RWPE2 (cell line): ENCODE measurements at regions not wholly inside any gene's neighbourhood (a gene's known extent, or its start where the extent isn't known, plus 50 kb on each side); places are given as distances from the start of the nearest gene placed in this dataset.

Source experiments
- ATAC-seq: fragments of 200-7000 bp; cut with Tn5 transposase; 3 replicates; pipeline ENCODE4 v1.9.1; 2021; ENCODE audit warnings: low read depth
- DNase-seq: peaks from one replicate; pipeline ENCODE4 v3.0.0-alpha.2; 2020; ENCODE audit warnings: low spot score
- H3K27ac ChIP-seq: fragments of 450-650 bp; 2 replicates; pipeline ENCODE4 v1.5.1; 2017; ENCODE audit warnings: mild to moderate bottlenecking; ENCODE audit not compliant: poor library complexity, severe bottlenecking
- H3K27me3 ChIP-seq: fragments of 250-450 bp; sonication (Bioruptor Pico); 2 replicates; pipeline ENCODE4 v1.5.1; 2021; ENCODE audit warnings: mild to moderate bottlenecking, moderate library complexity; ENCODE audit not compliant: insufficient read depth, poor library complexity, severe bottlenecking
- H3K36me3 ChIP-seq: fragments of 250-450 bp; sonication (Bioruptor Pico); 2 replicates; pipeline ENCODE4 v1.5.1; 2020; ENCODE audit warnings: low read depth, mild to moderate bottlenecking, moderate library complexity
- H3K4me1 ChIP-seq: fragments of 250-450 bp; sonication (Bioruptor Pico); 2 replicates; pipeline ENCODE4 v1.5.1; 2021; ENCODE audit warnings: mild to moderate bottlenecking, moderate library complexity; ENCODE audit not compliant: insufficient read depth, poor library complexity, severe bottlenecking
- H3K4me3 ChIP-seq: fragments of 250-450 bp; sonication (Bioruptor Pico); 2 replicates; pipeline ENCODE4 v1.5.1; 2021; ENCODE audit warnings: mild to moderate bottlenecking, moderate library complexity; ENCODE audit not compliant: severe bottlenecking
- H3K9me3 ChIP-seq: fragments of 250-450 bp; sonication (Bioruptor Pico); 2 replicates; pipeline ENCODE4 v1.5.1; 2021; ENCODE audit warnings: mild to moderate bottlenecking, moderate library complexity; ENCODE audit not compliant: severe bottlenecking
- CTCF ChIP-seq: fragments of 450-650 bp; IDR thresholded peaks from one replicate; pipeline ENCODE4 v1.5.1; 2017; ENCODE audit warnings: mild to moderate bottlenecking, moderate library complexity; ENCODE audit not compliant: poor library complexity, severe bottlenecking

- TF ChIP-seq CTCF: no peak
- Histone ChIP-seq H3K27me3 (no peaks in the 10 kb centered on the region), H3K9me3 (peaks cover 4% of the 10 kb centered on the region), H3K4me3 (no peak overlapping the region), H3K27ac (no peak overlapping the region), H3K4me1 (no peaks in the 10 kb centered on the region), H3K36me3 (no peaks in the 10 kb centered on the region)
- no peak for ATAC-seq
- DNase-seq: no peak
These were observed 263.2 kb downstream of the OGFRL1 start for GRCh38 chr6:71551798-71552197.

DNA sequence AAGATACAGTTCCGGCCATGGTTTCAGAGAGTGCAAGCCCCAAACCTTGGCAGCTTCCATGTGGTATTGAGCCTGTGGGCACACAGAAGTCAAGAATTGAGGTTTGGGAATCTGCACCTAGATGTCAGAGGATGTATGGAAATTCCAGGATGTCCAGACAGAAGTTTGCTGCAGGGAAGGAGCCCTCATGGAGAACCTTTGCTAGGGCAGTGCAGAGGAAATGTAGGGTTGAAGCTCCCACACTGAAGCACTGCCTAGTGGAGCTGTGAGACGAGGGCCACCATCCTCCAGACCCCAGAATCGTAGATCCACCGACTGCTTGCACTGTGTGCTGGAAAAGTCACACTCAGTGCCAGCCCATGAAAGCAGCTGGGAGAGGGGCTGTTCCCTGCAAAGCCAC, 267.5 kb downstream of the OGFRL1 start:
- no peak for TF ChIP-seq CTCF
- DNase-seq (no peak), ATAC-seq (no peak)
- Histone ChIP-seq H3K27ac (no peak overlapping the region), H3K36me3 (no peaks in the 10 kb centered on the region), H3K4me1 (no peaks in the 10 kb centered on the region), H3K9me3 (peaks cover 4% of the 10 kb centered on the region), H3K4me3 (no peak overlapping the region), H3K27me3 (no peaks in the 10 kb centered on the region)

GRCh38 chr6:71558974-71559373, 270.4 kb downstream of the OGFRL1 start:
- ATAC-seq (no peak), DNase-seq (no peak)
- no peaks in the 10 kb centered on the region for H3K27me3 ChIP-seq
- TF ChIP-seq CTCF: no peak
- H3K4me1 ChIP-seq: no peaks in the 10 kb centered on the region
- H3K36me3 ChIP-seq: no peaks in the 10 kb centered on the region
- peaks cover 4% of the 10 kb centered on the region for H3K9me3 ChIP-seq
- H3K27ac ChIP-seq: no peak overlapping the region
- H3K4me3 ChIP-seq: no peak overlapping the region

DNA sequence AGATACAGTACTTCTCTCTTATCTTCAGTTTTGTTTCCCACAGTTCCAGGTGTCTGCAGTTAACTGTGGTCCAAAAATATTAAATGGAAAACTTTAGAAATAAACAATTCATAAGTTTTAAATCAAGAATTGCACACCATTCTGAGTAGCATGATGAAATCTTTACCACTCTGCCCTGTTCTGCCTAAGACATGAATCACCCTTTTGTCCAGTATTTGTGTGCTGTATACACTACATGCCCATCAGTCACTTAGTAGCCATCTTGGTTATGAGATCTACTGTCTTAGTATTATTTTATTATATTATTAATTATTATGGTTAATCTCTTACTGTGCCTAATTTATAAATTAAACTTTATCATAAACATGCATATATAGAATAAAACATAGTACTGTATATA, 279.0 kb downstream of the OGFRL1 start:
- Histone ChIP-seq H3K4me1 (no peaks in the 10 kb centered on the region), H3K4me3 (no peak overlapping the region), H3K36me3 (no peaks in the 10 kb centered on the region), H3K9me3 (no peaks in the 10 kb centered on the region), H3K27ac (no peak overlapping the region), H3K27me3 (no peaks in the 10 kb centered on the region)
- DNase-seq: no peak
- no peak for TF ChIP-seq CTCF
- peak; percentile 58; the same call in 1 of the 3 replicates for ATAC-seq

- DNase-seq (no peak), ATAC-seq (no peak)
- H3K36me3 ChIP-seq: no peaks in the 10 kb centered on the region
- H3K4me1 ChIP-seq: peaks cover 7% of the 10 kb centered on the region
- H3K4me3 ChIP-seq: no peak overlapping the region
- no peak for TF ChIP-seq CTCF
- no peaks in the 10 kb centered on the region for H3K27me3 ChIP-seq
- no peak overlapping the region for H3K27ac ChIP-seq
- H3K9me3 ChIP-seq: peaks cover 2% of the 10 kb centered on the region
These were observed 289.2 kb downstream of the OGFRL1 start for GRCh38 chr6:71577766-71578165.
